ENCODE measurements at regions not wholly inside any gene's neighbourhood (a gene's known extent, or its start where the extent isn't known, plus 50 kb on each side); places are given as distances from the start of the nearest gene placed in this dataset.

- DNase-seq = no peak
These were observed 72.4 kb upstream of the GPC1 start for GRCh38 chr2:240362826-240363745.

GRCh38 chr2:240363746-240364581 lies 71.5 kb upstream of the GPC1 start:
- DNase-seq = no peak

GRCh38 chr2:240364582-240364960 lies 70.9 kb upstream of the GPC1 start:
- no peak for DNase-seq

GRCh38 chr2:240364961-240365775 lies 70.3 kb upstream of the GPC1 start:
- no peak for DNase-seq

GRCh38 chr2:240365971-240366471 lies 69.4 kb upstream of the GPC1 start:
- DNase-seq = no peak

- DNase-seq = no peak
These were observed 68.6 kb upstream of the GPC1 start for GRCh38 chr2:240366901-240367300.

- no peak for DNase-seq
These were observed 67.7 kb upstream of the GPC1 start for GRCh38 chr2:240367721-240368120.

GRCh38 chr2:240368781-240369331 lies 66.6 kb upstream of the GPC1 start:
- no peak for DNase-seq

GRCh38 chr2:240369335-240369734 lies 66.1 kb upstream of the GPC1 start:
- no peak for DNase-seq

GRCh38 chr2:240369801-240370585 lies 65.5 kb upstream of the GPC1 start:
- no peak for DNase-seq

GRCh38 chr2:240371129-240372000 lies 64.1 kb upstream of the GPC1 start:
- DNase-seq = no peak

GRCh38 chr2:240372101-240372500 lies 63.4 kb upstream of the GPC1 start:
- no peak for DNase-seq

GRCh38 chr2:240373289-240373885 lies 62.1 kb upstream of the GPC1 start:
- DNase-seq = no peak

- no peak for DNase-seq
These were observed 61.2 kb upstream of the GPC1 start for GRCh38 chr2:240374085-240374907.

GRCh38 chr2:240375024-240375645 lies 60.3 kb upstream of the GPC1 start:
- DNase-seq = no peak

GRCh38 chr2:240376739-240377138 lies 58.7 kb upstream of the GPC1 start:
- no peak for DNase-seq

GRCh38 chr2:240377366-240377765 lies 58.1 kb upstream of the GPC1 start:
- no peak for DNase-seq

GRCh38 chr2:240379089-240379636 lies 56.3 kb upstream of the GPC1 start:
- no peak for DNase-seq
